GM12892 (cell line): ENCODE measurements at regions not wholly inside any gene's neighbourhood (a gene's known extent, or its start where the extent isn't known, plus 50 kb on each side); places are given as distances from the start of the nearest gene placed in this dataset.

Experiments used
- POLR2A ChIP-seq: IDR thresholded peaks from 2 replicates; pipeline ENCODE4 v1.6.1; 2011; ENCODE audit warnings: low read depth, low read length, control low read depth
- TAF1 ChIP-seq: IDR thresholded peaks from 2 replicates; pipeline ENCODE4 v1.6.1; 2011; ENCODE audit warnings: low read depth, mild to moderate bottlenecking, control low read depth, low read length, borderline replicate concordance

DNA sequence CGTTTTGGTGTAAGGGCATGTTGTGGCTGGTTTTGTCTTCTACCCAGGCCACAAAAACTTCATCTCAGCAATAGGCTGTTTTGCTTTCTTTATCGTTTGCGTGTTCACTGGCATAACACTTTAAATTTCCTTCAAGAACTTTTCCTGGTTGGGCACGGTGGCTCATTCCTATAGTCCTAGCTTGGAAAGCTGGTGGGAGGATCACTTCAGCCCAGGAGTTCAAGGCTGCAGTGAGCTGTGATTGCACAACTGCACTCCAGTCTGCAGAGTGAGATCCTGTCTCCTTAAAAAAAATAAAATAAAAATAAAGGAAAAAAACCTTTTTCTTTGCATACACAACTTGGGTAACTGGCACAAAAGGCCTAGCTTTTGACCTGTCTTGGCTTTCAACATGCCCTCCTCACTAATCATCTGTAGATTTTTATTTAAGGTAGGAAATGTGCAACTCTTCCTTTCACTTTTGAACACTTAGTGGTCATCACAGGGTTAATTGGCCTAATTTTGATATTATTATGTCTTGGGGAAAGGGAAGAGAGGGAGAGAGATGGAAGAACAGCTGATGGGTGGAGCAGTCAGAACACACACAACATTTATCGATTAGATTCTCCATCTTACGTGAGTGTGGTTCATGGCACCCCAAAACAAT lies 78.9 kb upstream of the PSMA6 start:
- TF ChIP-seq TAF1, result no peak
- no peak for TF ChIP-seq POLR2A
